Suprapubic skin (tissue), 4 donors: ENCODE measurements at regions not wholly inside any gene's neighbourhood (a gene's known extent, or its start where the extent isn't known, plus 50 kb on each side); places are given as distances from the start of the nearest gene placed in this dataset.

Experiments
- EP300 ChIP-seq: sonication (generic); formaldehyde crosslinking; IDR thresholded peaks from one replicate; pipeline ENCODE4 v1.6.1; 2017; ENCODE audit warnings: antibody characterized with exemption
- POLR2A ChIP-seq, 2 donors: fragments of 450-650 bp; IDR thresholded peaks; one replicate each; pipeline ENCODE4 v1.6.1; 2017; ENCODE audit warnings: antibody characterized with exemption in 2 of 2, mild to moderate bottlenecking in 2 of 2, moderate library complexity in 2 of 2
- POLR2AphosphoS5 ChIP-seq, 3 donors: sonication (generic); formaldehyde crosslinking; IDR thresholded peaks; one replicate each; pipeline ENCODE4 v1.6.1; 2017; ENCODE audit warnings: antibody characterized with exemption in 3 of 3
- TF ChIP-seq, protein P1 (sequence below), 2 donors: fragments of 200-600 bp in 1 of 2; fragments of 450-650 bp in 1 of 2; sonication (generic) in 1 of 2; IDR thresholded peaks; one replicate each; pipeline ENCODE4 v1.5.1; 2016 to 2019; ENCODE audit warnings: antibody characterized with exemption in 2 of 2, mild to moderate bottlenecking in 1 of 2, moderate library complexity in 1 of 2

GRCh38 chr2:124970030-124970429, 944.9 kb downstream of the CNTNAP5 start:
- TF ChIP-seq, protein P1, sequence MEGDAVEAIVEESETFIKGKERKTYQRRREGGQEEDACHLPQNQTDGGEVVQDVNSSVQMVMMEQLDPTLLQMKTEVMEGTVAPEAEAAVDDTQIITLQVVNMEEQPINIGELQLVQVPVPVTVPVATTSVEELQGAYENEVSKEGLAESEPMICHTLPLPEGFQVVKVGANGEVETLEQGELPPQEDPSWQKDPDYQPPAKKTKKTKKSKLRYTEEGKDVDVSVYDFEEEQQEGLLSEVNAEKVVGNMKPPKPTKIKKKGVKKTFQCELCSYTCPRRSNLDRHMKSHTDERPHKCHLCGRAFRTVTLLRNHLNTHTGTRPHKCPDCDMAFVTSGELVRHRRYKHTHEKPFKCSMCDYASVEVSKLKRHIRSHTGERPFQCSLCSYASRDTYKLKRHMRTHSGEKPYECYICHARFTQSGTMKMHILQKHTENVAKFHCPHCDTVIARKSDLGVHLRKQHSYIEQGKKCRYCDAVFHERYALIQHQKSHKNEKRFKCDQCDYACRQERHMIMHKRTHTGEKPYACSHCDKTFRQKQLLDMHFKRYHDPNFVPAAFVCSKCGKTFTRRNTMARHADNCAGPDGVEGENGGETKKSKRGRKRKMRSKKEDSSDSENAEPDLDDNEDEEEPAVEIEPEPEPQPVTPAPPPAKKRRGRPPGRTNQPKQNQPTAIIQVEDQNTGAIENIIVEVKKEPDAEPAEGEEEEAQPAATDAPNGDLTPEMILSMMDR (IDR thresholded peaks at IDR 0.05): no peak
- TF ChIP-seq EP300: no peak
- TF ChIP-seq POLR2A (IDR thresholded peaks at IDR 0.05): no peak
- TF ChIP-seq POLR2AphosphoS5 (IDR thresholded peaks at IDR 0.05): no peak
